Ovary (tissue), 7 donors: ENCODE measurements at regions not wholly inside any gene's neighbourhood (a gene's known extent, or its start where the extent isn't known, plus 50 kb on each side); places are given as distances from the start of the nearest gene placed in this dataset.

Experiments
- DNase-seq, 5 donors: peaks; one replicate each; pipeline ENCODE4 v3.0.0-alpha.2; 2019 to 2020
- H3K27ac ChIP-seq, 2 donors: fragments of 200-600 bp; one replicate each; pipeline versions ENCODE4 v1.5.1 to v1.8.0; 2019 to 2022
- H3K27me3 ChIP-seq: fragments of 200-600 bp; one replicate; pipeline ENCODE4 v1.8.0; 2022
- H3K36me3 ChIP-seq: fragments of 200-600 bp; sonication (generic); one replicate; pipeline ENCODE4 v1.5.1; 2019
- H3K4me1 ChIP-seq: one replicate; pipeline ENCODE4 v1.8.1; 2013; ENCODE audit warnings: mild to moderate bottlenecking, moderate library complexity; ENCODE audit not compliant: insufficient read depth
- H3K4me3 ChIP-seq: fragments of 200-600 bp; sonication (generic); one replicate; pipeline ENCODE4 v1.5.1; 2017
- H3K9me3 ChIP-seq, 2 donors: fragments of 200-600 bp in 1 of 2; sonication (generic) in 1 of 2; one replicate each; pipeline versions ENCODE4 v1.5.1 to v1.8.1; 2013 to 2019; ENCODE audit warnings: mild to moderate bottlenecking in 1 of 2, moderate library complexity in 1 of 2
- CTCF ChIP-seq, 3 donors: fragments of 450-650 bp in 2 of 3; fragments of 200-600 bp in 1 of 3; IDR thresholded peaks; one replicate each; pipeline versions ENCODE4 v1.5.1 to v1.8.0; 2016 to 2022; ENCODE audit warnings: antibody characterized with exemption in 3 of 3, mild to moderate bottlenecking in 1 of 3
- EP300 ChIP-seq: sonication (generic); formaldehyde crosslinking; IDR thresholded peaks from one replicate; pipeline ENCODE4 v1.6.1; 2017; ENCODE audit warnings: antibody characterized with exemption
- POLR2A ChIP-seq: fragments of 450-650 bp; IDR thresholded peaks from one replicate; pipeline ENCODE4 v1.6.1; 2017; ENCODE audit warnings: antibody characterized with exemption, mild to moderate bottlenecking, moderate library complexity
- WGBS, 3 donors: extraction: QIAGEN DNeasy Blood & Tissue Kit in 1 of 3; methylation state at CpG; one replicate each; pipeline versions ENCODE4 v1.1.5 to v1.1.7; 2013 to 2017; 5-methylcytosine and 5-hydroxymethylcytosine counted together
- intact Hi-C, 4 donors: fragments of 100-400 bp; cut with DNase I; formaldehyde crosslinking; loops; one replicate each; pipeline versions ENCODE4 v1.11.0 to v1.15.1; 2022 to 2023
- donor health status: DM: no; HTN: no; CAD: no; lungs with moderate emphysema.
- donor health status: DM: no; HTN: no; CAD: no.
- donor health status: Bipolar disorder and iron deficiency.
- donor health status: DM: no; HTN: no; CAD: no.
- donor health status: DM: yes; HTN: yes; CAD: no.

- no peaks in the 10 kb centered on the region for H3K9me3 ChIP-seq
- no peaks in the 10 kb centered on the region for H3K4me1 ChIP-seq
- DNase-seq: no peak
- intact Hi-C loops: no loop called here
- H3K27ac ChIP-seq: no peak overlapping the region
- no peak overlapping the region for H3K4me3 ChIP-seq
- TF ChIP-seq POLR2A: no peak
- TF ChIP-seq CTCF (IDR thresholded peaks at IDR 0.05): no peak
- no peak for TF ChIP-seq EP300
- H3K27me3 ChIP-seq: no peaks in the 10 kb centered on the region
- 94 to 98% (median 95%) methylated on average over 2 of the region's 2 CpGs for WGBS, 3 donors
- H3K36me3 ChIP-seq: no peaks in the 10 kb centered on the region
Measured at GRCh38 chr5:104785097-104785496, 1222.5 kb upstream of the NUDT12 start.

GRCh38 chr5:104774372-104774771, 1211.8 kb upstream of the NUDT12 start:
- H3K27me3 ChIP-seq: no peaks in the 10 kb centered on the region
- H3K27ac ChIP-seq: no peak overlapping the region
- 96 to 97% (median 96%) methylated on average over 8 of the region's 8 CpGs for WGBS, 3 donors
- intact Hi-C loops: no loop called here
- H3K4me1 ChIP-seq: no peaks in the 10 kb centered on the region
- no peaks in the 10 kb centered on the region for H3K36me3 ChIP-seq
- no peak overlapping the region for H3K4me3 ChIP-seq
- peaks cover 0 to 3% of the 10 kb centered on the region in 2 donors for H3K9me3 ChIP-seq
- DNase-seq: no peak
- TF ChIP-seq CTCF (IDR thresholded peaks at IDR 0.05): no peak
- no peak for TF ChIP-seq POLR2A
- no peak for TF ChIP-seq EP300

GRCh38 chr5:104764197-104764596, 1201.6 kb upstream of the NUDT12 start:
- Histone ChIP-seq H3K9me3 (no peaks in the 10 kb centered on the region), H3K27me3 (no peaks in the 10 kb centered on the region), H3K36me3 (no peaks in the 10 kb centered on the region), H3K4me1 (no peaks in the 10 kb centered on the region), H3K27ac (no peak overlapping the region), H3K4me3 (no peak overlapping the region)
- no peak for DNase-seq
- whole genome bisulfite sequencing, 3 donors: 93 to 97% (median 95%) methylated on average over 2 of the region's 2 CpGs
- intact Hi-C loops: no loop called here
- TF ChIP-seq EP300: no peak
- no peak for TF ChIP-seq POLR2A
- TF ChIP-seq CTCF (IDR thresholded peaks at IDR 0.05): no peak

- H3K36me3 ChIP-seq: no peaks in the 10 kb centered on the region
- no peak overlapping the region for H3K4me3 ChIP-seq
- 84 to 90% (median 89%) methylated on average over 1 of the region's 1 CpG for WGBS, 3 donors
- no peaks in the 10 kb centered on the region for H3K4me1 ChIP-seq
- intact Hi-C loops: no loop called here
- DNase-seq: no peak
- no peaks in the 10 kb centered on the region for H3K27me3 ChIP-seq
- no peaks in the 10 kb centered on the region for H3K9me3 ChIP-seq
- no peak for TF ChIP-seq CTCF (IDR thresholded peaks at IDR 0.05)
- no peak for TF ChIP-seq EP300
- TF ChIP-seq POLR2A: no peak
- H3K27ac ChIP-seq: no peak overlapping the region
Measured at GRCh38 chr5:104763216-104763615, 1200.6 kb upstream of the NUDT12 start.

- intact Hi-C loops: no loop called here
- no peak overlapping the region for H3K27ac ChIP-seq
- no peaks in the 10 kb centered on the region for H3K9me3 ChIP-seq
- no peaks in the 10 kb centered on the region for H3K27me3 ChIP-seq
- WGBS, 3 donors: 94 to 96% (median 94%) methylated on average over 1 of the region's 1 CpG
- no peak for DNase-seq
- H3K4me3 ChIP-seq: no peak overlapping the region
- no peaks in the 10 kb centered on the region for H3K4me1 ChIP-seq
- TF ChIP-seq EP300 (no peak), CTCF (IDR thresholded peaks at IDR 0.05) (no peak), POLR2A (no peak)
- H3K36me3 ChIP-seq: no peaks in the 10 kb centered on the region
Measured at GRCh38 chr5:104757915-104758314, 1195.3 kb upstream of the NUDT12 start.
